GM18861 (cell line): ENCODE measurements at regions not wholly inside any gene's neighbourhood (a gene's known extent, or its start where the extent isn't known, plus 50 kb on each side); places are given as distances from the start of the nearest gene placed in this dataset.

ENCODE experiments used
- ATAC-seq: cut with Tn5 transposase; IDR thresholded peaks from one replicate; pipeline ENCODE4 v1.9.1; 2021; ENCODE audit not compliant: unreplicated experiment

GRCh38 chr12:75908961-75909605 lies 122.5 kb downstream of the PHLDA1 start:
- ATAC-seq, result no peak

- no peak for ATAC-seq
Observed at GRCh38 chr12:75905922-75906321, 125.7 kb downstream of the PHLDA1 start.

GRCh38 chr12:75900781-75901254 lies 130.8 kb downstream of the PHLDA1 start:
- ATAC-seq, result no peak

- ATAC-seq, result no peak
Observed at GRCh38 chr12:75900226-75900625, 131.3 kb downstream of the PHLDA1 start.

GRCh38 chr12:75894965-75895754 lies 136.4 kb downstream of the PHLDA1 start:
- no peak for ATAC-seq

- ATAC-seq, result no peak
Observed at GRCh38 chr12:75893765-75894164, 137.8 kb downstream of the PHLDA1 start.

GRCh38 chr12:75892731-75893408 lies 138.7 kb downstream of the PHLDA1 start:
- ATAC-seq, result no peak

GRCh38 chr12:75891072-75891471 lies 140.5 kb downstream of the PHLDA1 start:
- ATAC-seq, result no peak

GRCh38 chr12:75890660-75891059 lies 140.9 kb downstream of the PHLDA1 start:
- no peak for ATAC-seq

GRCh38 chr12:75890141-75890540 lies 141.4 kb downstream of the PHLDA1 start:
- ATAC-seq, result no peak

GRCh38 chr12:75888874-75889613 lies 142.5 kb downstream of the PHLDA1 start:
- no peak for ATAC-seq

- ATAC-seq, result no peak
Observed at GRCh38 chr12:75888399-75888798, 143.2 kb downstream of the PHLDA1 start.

GRCh38 chr12:75887979-75888378 lies 143.6 kb downstream of the PHLDA1 start:
- no peak for ATAC-seq

- ATAC-seq, result no peak
Observed at GRCh38 chr12:75884465-75884985, 147.1 kb downstream of the PHLDA1 start.

GRCh38 chr12:75883241-75883640 lies 148.3 kb downstream of the PHLDA1 start:
- ATAC-seq, result no peak

- no peak for ATAC-seq
Observed at GRCh38 chr12:75882421-75882820, 149.2 kb downstream of the PHLDA1 start.

- ATAC-seq, result no peak
Observed at GRCh38 chr12:75881920-75882319, 149.7 kb downstream of the PHLDA1 start.

- ATAC-seq, result no peak
Observed at GRCh38 chr12:75877763-75878621, 153.6 kb downstream of the PHLDA1 start.

- ATAC-seq, result no peak
Observed at GRCh38 chr12:75876832-75877762, 154.5 kb downstream of the PHLDA1 start.
